Mesenchymal stem cell (in vitro differentiated cells and primary cell): ENCODE measurements at regions not wholly inside any gene's neighbourhood (a gene's known extent, or its start where the extent isn't known, plus 50 kb on each side); places are given as distances from the start of the nearest gene placed in this dataset.

Source experiments
- DNase-seq: peaks from one replicate; pipeline ENCODE4 v3.0.0-alpha.2; 2013
- H2AFZ ChIP-seq: one replicate; pipeline ENCODE4 v1.6.1; 2013; ENCODE audit warnings: low read depth, mild to moderate bottlenecking, control low read depth, inconsistent platforms, low read length, moderate library complexity
- H2AK5ac ChIP-seq: 2 replicates; pipeline ENCODE4 v1.6.1; 2013; ENCODE audit warnings: low read length, moderate library complexity, mild to moderate bottlenecking, inconsistent platforms; ENCODE audit not compliant: severe bottlenecking
- H2BK120ac ChIP-seq: one replicate; pipeline ENCODE4 v1.6.1; 2013; ENCODE audit warnings: low read depth, mild to moderate bottlenecking, inconsistent platforms, low read length, moderate library complexity
- H2BK12ac ChIP-seq, 2 experiments: one replicate each; pipeline ENCODE4 v1.6.1; 2013; ENCODE audit warnings: inconsistent platforms in 2 of 2, low read length in 2 of 2, mild to moderate bottlenecking in 2 of 2, moderate library complexity in 2 of 2, control low read depth in 1 of 2
- H2BK15ac ChIP-seq: one replicate; pipeline ENCODE4 v1.6.1; 2013; ENCODE audit warnings: mild to moderate bottlenecking, low read depth, inconsistent platforms; ENCODE audit not compliant: poor library complexity, severe bottlenecking
- H2BK5ac ChIP-seq: 2 replicates; pipeline ENCODE4 v1.6.1; 2013; ENCODE audit warnings: low read depth, mild to moderate bottlenecking, low read length, control low read depth, inconsistent platforms; ENCODE audit not compliant: poor library complexity, severe bottlenecking
- H3K14ac ChIP-seq, 2 experiments: one replicate each; pipeline ENCODE4 v1.6.1; 2013; ENCODE audit warnings: inconsistent platforms in 2 of 2, low read length in 2 of 2, control low read depth in 1 of 2, mild to moderate bottlenecking in 1 of 2, moderate library complexity in 1 of 2
- H3K18ac ChIP-seq, 2 experiments: one replicate each; pipeline ENCODE4 v1.6.1; 2013; ENCODE audit warnings: inconsistent platforms in 2 of 2, low read length in 2 of 2, control low read depth in 1 of 2, low read depth in 1 of 2, mild to moderate bottlenecking in 1 of 2
- H3K23ac ChIP-seq, 2 experiments: one replicate each; pipeline ENCODE4 v1.6.1; 2013; ENCODE audit warnings: inconsistent platforms in 2 of 2, low read length in 2 of 2, mild to moderate bottlenecking in 2 of 2, moderate library complexity in 2 of 2, control low read depth in 1 of 2
- H3K27ac ChIP-seq: 2 replicates; pipeline ENCODE4 v1.5.1; 2013; ENCODE audit warnings: mild to moderate bottlenecking, moderate library complexity, low read length, control low read depth, inconsistent platforms; ENCODE audit not compliant: poor library complexity, severe bottlenecking
- H3K27me3 ChIP-seq, 2 experiments: 2 replicates each; pipeline versions ENCODE4 v1.6.1 to v1.7.0; 2013; ENCODE audit warnings: low read length in 2 of 2, mild to moderate bottlenecking in 2 of 2, moderate library complexity in 2 of 2, control low read depth in 1 of 2, inconsistent platforms in 1 of 2; ENCODE audit not compliant: control insufficient read depth in 1 of 2, insufficient read depth in 1 of 2
- H3K36me3 ChIP-seq, 2 experiments: 2 replicates each; pipeline versions ENCODE4 v1.6.1 to v1.7.0; 2013; ENCODE audit warnings: low read length in 2 of 2, control low read depth in 1 of 2, inconsistent platforms in 1 of 2, low read depth in 1 of 2, mild to moderate bottlenecking in 1 of 2; ENCODE audit not compliant: insufficient read depth in 2 of 2, control insufficient read depth in 1 of 2
- H3K4ac ChIP-seq, 2 experiments: one replicate each; pipeline ENCODE4 v1.6.1; 2013; ENCODE audit warnings: inconsistent platforms in 2 of 2, low read length in 2 of 2, mild to moderate bottlenecking in 2 of 2, moderate library complexity in 2 of 2, control low read depth in 1 of 2, low read depth in 1 of 2
- H3K4me1 ChIP-seq: 2 replicates; pipeline ENCODE4 v1.6.1; 2013; ENCODE audit warnings: low read depth, low read length, control low read depth; ENCODE audit not compliant: control insufficient read depth, insufficient read depth
- H3K4me2 ChIP-seq: 2 replicates; pipeline ENCODE4 v1.6.1; 2013; ENCODE audit warnings: low read length, mild to moderate bottlenecking, inconsistent platforms; ENCODE audit not compliant: poor library complexity, severe bottlenecking
- H3K4me3 ChIP-seq, 2 experiments: 2 replicates each; pipeline versions ENCODE4 v1.5.1 to v1.7.0; 2013; ENCODE audit warnings: low read length in 2 of 2, mild to moderate bottlenecking in 2 of 2, control low read depth in 1 of 2, low read depth in 1 of 2; ENCODE audit not compliant: insufficient read depth in 1 of 2
- H3K79me1 ChIP-seq: replicated peaks from 2 replicates; pipeline ENCODE4 v1.6.1; 2013; ENCODE audit warnings: mild to moderate bottlenecking, control low read depth, low read length, inconsistent platforms; ENCODE audit not compliant: poor library complexity, severe bottlenecking
- H3K9ac ChIP-seq: 2 replicates; pipeline ENCODE4 v1.7.0; 2013; ENCODE audit warnings: mild to moderate bottlenecking, low read length, moderate library complexity
- H3K9me3 ChIP-seq: 2 replicates; pipeline ENCODE4 v1.7.0; 2013; ENCODE audit warnings: mild to moderate bottlenecking, low read length; ENCODE audit not compliant: control insufficient read depth
- H4K8ac ChIP-seq: one replicate; pipeline ENCODE4 v1.6.1; 2013; ENCODE audit warnings: inconsistent platforms, mild to moderate bottlenecking, low read length, moderate library complexity
- H4K91ac ChIP-seq: one replicate; pipeline ENCODE4 v1.6.1; 2013; ENCODE audit warnings: mild to moderate bottlenecking, low read length, inconsistent platforms
- WGBS: methylation state at CpG from one replicate; pipeline ENCODE4 v1.1.7; 2013; ENCODE audit warnings: mixed read lengths; 5-methylcytosine and 5-hydroxymethylcytosine counted together

GRCh38 chr2:16003809-16004208 lies 63.5 kb downstream of the MYCN start:
- H2BK5ac ChIP-seq: no peak overlapping the region
- H3K36me3 ChIP-seq: no peaks in the 10 kb centered on the region
- H3K18ac ChIP-seq: no peak overlapping the region
- H3K9ac ChIP-seq: no peak overlapping the region
- peaks cover 7% of the 10 kb centered on the region for H3K9me3 ChIP-seq
- H2AFZ ChIP-seq: no peak overlapping the region
- H3K4me1 ChIP-seq: no peaks in the 10 kb centered on the region
- no peak overlapping the region for H2BK120ac ChIP-seq
- no peak overlapping the region for H3K4me2 ChIP-seq
- no peak overlapping the region for H2AK5ac ChIP-seq
- H3K23ac ChIP-seq: no peak overlapping the region
- H2BK12ac ChIP-seq: no peak overlapping the region
- no peak overlapping the region for H3K4ac ChIP-seq
- H3K27me3 ChIP-seq: no peaks in the 10 kb centered on the region
- DNase-seq: no peak
- no peak overlapping the region for H3K14ac ChIP-seq
- H3K79me1 ChIP-seq: no peaks in the 10 kb centered on the region
- H4K8ac ChIP-seq: no peak overlapping the region
- no peak overlapping the region for H3K27ac ChIP-seq
- no peak overlapping the region for H4K91ac ChIP-seq
- no peak overlapping the region for H3K4me3 ChIP-seq
- H2BK15ac ChIP-seq: no peak overlapping the region
- 56% methylated on average over 3 of the region's 4 CpGs for WGBS

GRCh38 chr2:16003152-16003551 lies 62.8 kb downstream of the MYCN start:
- no peak overlapping the region for H2AK5ac ChIP-seq
- H3K36me3 ChIP-seq: no peaks in the 10 kb centered on the region
- no peaks in the 10 kb centered on the region for H3K27me3 ChIP-seq
- H2BK5ac ChIP-seq: no peak overlapping the region
- H3K9me3 ChIP-seq: peaks cover 7% of the 10 kb centered on the region
- H3K18ac ChIP-seq: no peak overlapping the region
- H3K4me2 ChIP-seq: no peak overlapping the region
- no peak overlapping the region for H3K4me3 ChIP-seq
- H3K27ac ChIP-seq: no peak overlapping the region
- no peak overlapping the region for H4K8ac ChIP-seq
- no peaks in the 10 kb centered on the region for H3K79me1 ChIP-seq
- no peak overlapping the region for H3K23ac ChIP-seq
- H4K91ac ChIP-seq: no peak overlapping the region
- H2BK120ac ChIP-seq: no peak overlapping the region
- DNase-seq: no peak
- H2BK12ac ChIP-seq: no peak overlapping the region
- H3K4me1 ChIP-seq: no peaks in the 10 kb centered on the region
- no peak overlapping the region for H2AFZ ChIP-seq
- H3K14ac ChIP-seq: no peak overlapping the region
- H2BK15ac ChIP-seq: no peak overlapping the region
- no peak overlapping the region for H3K4ac ChIP-seq
- 81% methylated on average over 12 of the region's 12 CpGs for WGBS
- no peak overlapping the region for H3K9ac ChIP-seq

GRCh38 chr2:16002575-16002974 lies 62.2 kb downstream of the MYCN start:
- Histone ChIP-seq H3K79me1 (no peaks in the 10 kb centered on the region), H3K27ac (no peak overlapping the region), H3K23ac (no peak overlapping the region), H2AFZ (no peak overlapping the region), H2AK5ac (no peak overlapping the region), H3K36me3 (no peaks in the 10 kb centered on the region), H2BK120ac (no peak overlapping the region), H2BK12ac (no peak overlapping the region), H3K18ac (no peak overlapping the region), H3K4me1 (no peaks in the 10 kb centered on the region), H4K8ac (no peak overlapping the region), H3K27me3 (no peaks in the 10 kb centered on the region), H3K14ac (no peak overlapping the region), H3K4ac (no peak overlapping the region), H4K91ac (no peak overlapping the region), H3K9me3 (peaks cover 7% of the 10 kb centered on the region), H3K4me2 (no peak overlapping the region), H3K9ac (no peak overlapping the region), H2BK15ac (no peak overlapping the region), H2BK5ac (no peak overlapping the region), H3K4me3 (no peak overlapping the region)
- WGBS: 85% methylated on average over 4 of the region's 4 CpGs
- no peak for DNase-seq

- Histone ChIP-seq H3K27ac (no peak overlapping the region), H3K36me3 (no peaks in the 10 kb centered on the region), H3K4me3 (no peak overlapping the region), H3K4ac (no peak overlapping the region), H2BK12ac (no peak overlapping the region), H3K4me1 (no peaks in the 10 kb centered on the region), H3K27me3 (no peaks in the 10 kb centered on the region), H3K9ac (no peak overlapping the region), H3K23ac (no peak overlapping the region), H3K4me2 (no peak overlapping the region), H3K79me1 (no peaks in the 10 kb centered on the region), H2AK5ac (no peak overlapping the region), H3K14ac (no peak overlapping the region), H4K91ac (no peak overlapping the region), H2BK15ac (no peak overlapping the region), H2AFZ (no peak overlapping the region), H3K9me3 (peaks cover 7% of the 10 kb centered on the region), H2BK5ac (no peak overlapping the region), H2BK120ac (no peak overlapping the region), H3K18ac (no peak overlapping the region), H4K8ac (no peak overlapping the region)
- DNase-seq: no peak
- WGBS: 83% methylated on average over 1 of the region's 3 CpGs
Observed at GRCh38 chr2:16002144-16002543, 61.8 kb downstream of the MYCN start.
